OCI-LY1 (cell line): ENCODE measurements at regions not wholly inside any gene's neighbourhood (a gene's known extent, or its start where the extent isn't known, plus 50 kb on each side); places are given as distances from the start of the nearest gene placed in this dataset.

ENCODE experiments used
- EZH2 ChIP-seq: fragments of 200-600 bp; sonication (generic), shearing (Covaris generic); IDR thresholded peaks from 2 replicates; pipeline ENCODE4 v1.8.0; 2017; ENCODE audit warnings: borderline replicate concordance, mixed run types, mild to moderate bottlenecking, antibody characterized with exemption, low read length, moderate library complexity, mixed read lengths
- TF ChIP-seq, protein P1 (sequence below): fragments of 200-600 bp; sonication (generic), shearing (Covaris generic); IDR thresholded peaks from 2 replicates; pipeline ENCODE4 v1.5.1; 2017; ENCODE audit warnings: mild to moderate bottlenecking, antibody characterized with exemption, low read length, moderate library complexity, mixed read lengths

DNA sequence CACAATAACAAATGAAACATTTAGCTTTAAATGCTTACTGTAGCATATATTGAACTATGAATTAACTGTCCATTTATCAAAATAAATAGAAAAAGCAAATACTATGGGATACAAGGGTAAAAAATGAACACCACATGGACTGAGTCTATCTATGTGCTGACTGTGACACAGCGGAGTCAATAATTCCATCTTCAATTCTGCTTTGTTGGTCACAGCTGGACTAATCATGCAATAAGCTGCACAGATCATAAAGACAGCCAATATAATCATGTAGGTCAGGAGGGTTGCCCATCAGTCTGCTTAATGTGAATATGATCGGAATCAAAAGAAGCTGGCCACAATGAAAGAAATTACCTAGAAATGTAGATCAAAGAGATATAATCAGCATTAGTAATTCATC lies 95.7 kb upstream of the FAM47A start:
- TF ChIP-seq EZH2, result no peak
- TF ChIP-seq, protein P1, sequence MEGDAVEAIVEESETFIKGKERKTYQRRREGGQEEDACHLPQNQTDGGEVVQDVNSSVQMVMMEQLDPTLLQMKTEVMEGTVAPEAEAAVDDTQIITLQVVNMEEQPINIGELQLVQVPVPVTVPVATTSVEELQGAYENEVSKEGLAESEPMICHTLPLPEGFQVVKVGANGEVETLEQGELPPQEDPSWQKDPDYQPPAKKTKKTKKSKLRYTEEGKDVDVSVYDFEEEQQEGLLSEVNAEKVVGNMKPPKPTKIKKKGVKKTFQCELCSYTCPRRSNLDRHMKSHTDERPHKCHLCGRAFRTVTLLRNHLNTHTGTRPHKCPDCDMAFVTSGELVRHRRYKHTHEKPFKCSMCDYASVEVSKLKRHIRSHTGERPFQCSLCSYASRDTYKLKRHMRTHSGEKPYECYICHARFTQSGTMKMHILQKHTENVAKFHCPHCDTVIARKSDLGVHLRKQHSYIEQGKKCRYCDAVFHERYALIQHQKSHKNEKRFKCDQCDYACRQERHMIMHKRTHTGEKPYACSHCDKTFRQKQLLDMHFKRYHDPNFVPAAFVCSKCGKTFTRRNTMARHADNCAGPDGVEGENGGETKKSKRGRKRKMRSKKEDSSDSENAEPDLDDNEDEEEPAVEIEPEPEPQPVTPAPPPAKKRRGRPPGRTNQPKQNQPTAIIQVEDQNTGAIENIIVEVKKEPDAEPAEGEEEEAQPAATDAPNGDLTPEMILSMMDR, result no peak
